GM12865 (cell line): ENCODE measurements at regions not wholly inside any gene's neighbourhood (a gene's known extent, or its start where the extent isn't known, plus 50 kb on each side); places are given as distances from the start of the nearest gene placed in this dataset.

Experiments
- DNase-seq: peaks from one replicate; pipeline ENCODE4 v3.0.0; 2010; ENCODE audit warnings: low read depth
- H3K4me3 ChIP-seq: 2 replicates; pipeline ENCODE4 v1.5.1; 2011; ENCODE audit warnings: mild to moderate bottlenecking, low read depth, low read length, control low read depth
- CTCF ChIP-seq: IDR thresholded peaks from 2 replicates; pipeline ENCODE4 v1.5.1; 2011; ENCODE audit warnings: low read length, control low read depth, low read depth, inconsistent platforms; ENCODE audit not compliant: insufficient read depth; ENCODE audit errors: missing control alignments

- no peak overlapping the region for H3K4me3 ChIP-seq
- no peak for DNase-seq
- no peak for TF ChIP-seq CTCF
Observed at GRCh38 chr22:49169074-49169744, 658.5 kb downstream of the BRD1 start.

DNA sequence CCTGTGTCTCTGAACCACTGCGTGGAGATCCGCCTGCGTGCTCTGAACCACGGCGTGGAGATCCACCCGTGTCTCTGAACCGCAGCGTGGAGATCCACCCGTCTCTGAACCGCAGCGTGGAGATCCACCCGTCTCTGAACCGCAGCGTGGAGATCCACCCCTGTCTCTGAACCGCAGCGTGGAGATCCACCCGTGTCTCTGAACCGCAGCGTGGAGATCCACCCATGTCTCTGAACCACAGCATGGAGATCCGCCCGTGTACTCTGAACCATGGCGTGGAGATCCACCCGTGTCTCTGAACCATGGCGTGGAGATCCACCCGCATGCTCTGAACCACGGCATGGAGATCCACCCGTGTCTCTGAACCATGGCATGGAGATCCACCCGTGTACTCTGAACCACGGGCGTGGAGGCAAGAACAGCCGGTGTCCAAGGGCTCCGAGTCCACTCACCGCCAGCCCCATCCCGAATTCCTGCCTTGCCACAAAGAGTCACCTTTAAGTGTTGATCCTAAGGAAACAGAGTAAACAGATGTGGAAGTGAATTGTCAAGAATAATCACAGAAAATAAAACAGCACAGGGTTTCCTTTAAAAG, 659.4 kb downstream of the BRD1 start:
- DNase-seq: no peak
- no peak for TF ChIP-seq CTCF
- no peak overlapping the region for H3K4me3 ChIP-seq

DNA sequence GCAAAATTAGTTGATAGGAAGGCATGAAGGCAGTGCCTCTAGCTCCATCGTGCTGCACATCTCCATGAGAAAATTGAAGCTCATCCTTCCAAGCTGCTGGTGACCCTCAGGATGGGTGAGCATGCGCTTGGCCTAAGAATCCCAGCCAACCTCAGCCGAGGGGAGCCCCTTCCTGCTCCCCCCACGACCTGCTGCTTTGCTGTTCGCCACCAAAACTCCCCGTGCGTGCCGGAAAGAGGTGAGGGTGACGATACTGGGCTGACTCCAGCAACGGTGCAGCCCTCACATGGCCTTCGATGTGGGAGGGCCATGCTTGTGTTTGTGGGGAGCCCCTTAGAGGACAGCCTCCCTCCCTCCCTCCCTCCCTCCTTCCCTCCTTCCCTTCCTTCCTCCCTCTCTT, 660.9 kb downstream of the BRD1 start:
- no peak for TF ChIP-seq CTCF
- no peak for DNase-seq
- no peak overlapping the region for H3K4me3 ChIP-seq

GRCh38 chr22:49166211-49166610, 661.5 kb downstream of the BRD1 start:
- H3K4me3 ChIP-seq: no peak overlapping the region
- no peak for TF ChIP-seq CTCF
- no peak for DNase-seq

DNA sequence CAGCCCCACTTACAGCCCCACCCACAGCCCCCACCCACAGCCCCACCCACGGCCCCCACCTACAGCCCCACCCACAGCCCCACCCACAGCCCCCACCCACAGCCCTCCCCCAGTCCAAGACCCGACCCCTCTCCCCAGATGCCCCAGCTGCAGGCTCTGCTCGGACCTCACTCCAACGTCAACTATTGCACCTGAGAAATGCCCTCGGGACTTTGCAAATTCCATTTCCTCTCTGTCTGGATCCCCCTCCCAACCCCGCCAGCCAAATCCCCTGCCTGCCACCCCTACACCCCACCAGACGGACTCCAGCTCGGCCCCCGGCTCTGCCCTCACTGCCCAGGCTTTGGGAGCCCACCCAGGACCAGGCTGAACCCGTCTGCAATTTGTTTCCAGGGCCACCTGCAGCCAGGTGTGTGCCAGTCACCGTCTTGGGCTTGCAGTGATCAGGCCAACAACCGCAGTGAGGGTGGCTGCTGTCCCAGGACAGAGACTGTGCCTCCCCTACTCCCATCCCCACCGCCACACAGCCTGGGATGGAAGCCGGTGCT, 662.8 kb downstream of the BRD1 start:
- no peak for TF ChIP-seq CTCF
- H3K4me3 ChIP-seq: no peak overlapping the region
- no peak for DNase-seq

DNA sequence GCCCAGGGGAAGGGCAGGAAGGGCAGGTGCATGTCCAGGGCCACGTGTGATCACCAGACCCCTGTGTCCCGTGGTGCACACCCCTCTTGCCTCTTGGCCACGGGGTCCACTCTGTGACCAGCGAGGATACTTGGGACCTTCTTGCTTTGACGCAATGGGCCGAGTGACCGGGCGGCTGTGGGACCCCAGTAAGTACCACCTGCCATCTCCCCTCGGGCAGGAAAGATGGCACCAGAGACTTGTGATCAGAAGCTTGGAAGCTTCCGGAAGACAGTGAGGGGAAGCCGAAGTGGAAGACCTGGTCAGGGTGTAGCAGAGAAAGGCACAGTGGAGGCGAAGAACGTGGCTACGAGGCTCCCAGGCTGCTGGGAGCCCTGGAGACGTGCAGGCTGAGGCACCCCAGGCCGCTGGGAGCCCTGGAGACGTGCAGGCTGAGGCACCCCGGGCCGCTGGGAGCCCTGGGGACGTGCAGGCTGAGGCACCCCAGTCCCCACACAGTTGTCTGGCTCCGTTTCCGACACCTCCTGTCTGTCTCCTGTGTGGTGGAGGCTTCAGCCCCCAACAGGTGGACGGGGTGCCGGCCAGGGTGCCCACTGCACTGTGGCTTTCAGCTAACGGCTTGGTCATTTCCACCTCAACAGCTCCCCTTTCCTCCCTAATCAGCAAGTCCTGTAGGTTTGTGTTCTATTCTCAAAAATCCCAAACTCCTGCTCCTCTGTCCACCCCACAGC, 663.5 kb downstream of the BRD1 start:
- TF ChIP-seq CTCF: no peak
- DNase-seq: no peak
- H3K4me3 ChIP-seq: no peak overlapping the region
